NCI-H187 (cell line): ENCODE measurements at regions not wholly inside any gene's neighbourhood (a gene's known extent, or its start where the extent isn't known, plus 50 kb on each side); places are given as distances from the start of the nearest gene placed in this dataset.

Experiments used
- DNase-seq, 2 experiments: peaks; one replicate each; lab custom pipeline; 2025; lab: John Stamatoyannopoulos, UW

GRCh38 chr7:118080947-118081346 is 103.0 kb upstream of the LSM8 start:
- DNase-seq: no peak

GRCh38 chr7:118082506-118082905 is 101.5 kb upstream of the LSM8 start:
- no peak for DNase-seq

- no peak for DNase-seq
Observed at GRCh38 chr7:118085000-118085399, 99.0 kb upstream of the LSM8 start.

- DNase-seq: no peak
Observed at GRCh38 chr7:118087126-118087525, 96.8 kb upstream of the LSM8 start.

GRCh38 chr7:118094044-118094443 is 89.9 kb upstream of the LSM8 start:
- DNase-seq: no peak

- DNase-seq: no peak
Observed at GRCh38 chr7:118104812-118105441, 79.0 kb upstream of the LSM8 start.

- DNase-seq: no peak
Observed at GRCh38 chr7:118109607-118110006, 74.4 kb upstream of the LSM8 start.

GRCh38 chr7:118110178-118110925 is 73.6 kb upstream of the LSM8 start:
- DNase-seq: no peak

- no peak for DNase-seq
Observed at GRCh38 chr7:118111347-118111746, 72.6 kb upstream of the LSM8 start.

- DNase-seq: no peak
Observed at GRCh38 chr7:118114175-118114574, 69.8 kb upstream of the LSM8 start.

- DNase-seq: no peak
Observed at GRCh38 chr7:118129041-118129795, 54.7 kb upstream of the LSM8 start.

- DNase-seq: no peak
Observed at GRCh38 chr7:118132764-118133163, 51.2 kb upstream of the LSM8 start.
